ENCODE measurements at regions not wholly inside any gene's neighbourhood (a gene's known extent, or its start where the extent isn't known, plus 50 kb on each side); places are given as distances from the start of the nearest gene placed in this dataset.

- TF ChIP-seq CTCF (IDR thresholded peaks at IDR 0.05) (no peak), POLR2A (IDR thresholded peaks at IDR 0.05) (no peak)
Observed at GRCh38 chr19:29876414-29876813, 64.6 kb downstream of the CCNE1 start.

Measured in uterus (tissue), 2 donors.